ENCODE measurements at regions not wholly inside any gene's neighbourhood (a gene's known extent, or its start where the extent isn't known, plus 50 kb on each side); places are given as distances from the start of the nearest gene placed in this dataset.

GRCh38 chr1:78226784-78227183, 181.0 kb downstream of the GIPC2 start:
- ChIA-PET POLR2A (no interaction called here), CTCF (ENCODE audit: low intra/inter-chr PET ratio) (no interaction called here)
- Histone ChIP-seq H3K27ac (ENCODE audit: extremely low read depth, low read depth, low read length) (no peak overlapping the region), H3K9ac (ENCODE audit: insufficient read depth in 1 of 2, low read depth in 2 of 2, low read length in 2 of 2) (no peak overlapping the region), H2AFZ (ENCODE audit: low read depth, low read length) (no peak overlapping the region), H3K9me3 (replicated peaks; ENCODE audit: control insufficient read depth, insufficient read depth, low read depth, low read length) (no peaks in the 10 kb centered on the region), H3K4me1 (replicated peaks in 1 of 2; ENCODE audit: control insufficient read depth in 2 of 2, insufficient read depth in 2 of 2, low read length in 2 of 2) (no peaks in the 10 kb centered on the region), H3K9me1 (ENCODE audit: control insufficient read depth, insufficient read depth, low read length) (no peaks in the 10 kb centered on the region), H3K4me2 (ENCODE audit: insufficient read depth, low read length) (no peak overlapping the region), H3K79me2 (ENCODE audit: control insufficient read depth, insufficient read depth, low read length) (no peaks in the 10 kb centered on the region), H3K27me3 (ENCODE audit: control insufficient read depth in 2 of 2, insufficient read depth in 2 of 2, low read length in 2 of 2) (no peaks in the 10 kb centered on the region), H3K36me3 (ENCODE audit: control insufficient read depth, insufficient read depth, low read length) (no peaks in the 10 kb centered on the region), H4K20me1 (replicated peaks; ENCODE audit: control insufficient read depth, insufficient read depth, low read length) (no peaks in the 10 kb centered on the region), H3K4me3 (no peak overlapping the region)
- 2% methylated on average over 3 of the region's 3 CpGs for WGBS (ENCODE audit: insufficient coverage, low coverage, missing lambda C conversion rate)
- intact Hi-C loops (cut with micrococcal nuclease), result no loop called here
- no peak for TF ChIP-seq ZNF668 (CRISPR knock-in tag; IDR thresholded peaks at IDR 0.05)
- no TSS peak for BruUV-seq (replicated peaks)
- in situ Hi-C loops (cut with MboI), result no loop called here
- DNase-seq (ENCODE audit: extremely low read depth in 1 of 4, low spot score in 3 of 4), result no peak
- ATAC-seq, result no peak
- no peak for FAIRE-seq

- Histone ChIP-seq H3K4me1 (replicated peaks in 1 of 2; ENCODE audit: control insufficient read depth in 2 of 2, insufficient read depth in 2 of 2, low read length in 2 of 2) (no peaks in the 10 kb centered on the region), H3K79me2 (ENCODE audit: control insufficient read depth, insufficient read depth, low read length) (no peaks in the 10 kb centered on the region), H4K20me1 (replicated peaks; ENCODE audit: control insufficient read depth, insufficient read depth, low read length) (no peaks in the 10 kb centered on the region), H3K27ac (ENCODE audit: extremely low read depth, low read depth, low read length) (no peak overlapping the region), H3K4me3 (no peak overlapping the region), H3K9me1 (ENCODE audit: control insufficient read depth, insufficient read depth, low read length) (no peaks in the 10 kb centered on the region), H3K4me2 (ENCODE audit: insufficient read depth, low read length) (no peak overlapping the region), H3K9me3 (replicated peaks; ENCODE audit: control insufficient read depth, insufficient read depth, low read depth, low read length) (no peaks in the 10 kb centered on the region), H3K27me3 (ENCODE audit: control insufficient read depth in 2 of 2, insufficient read depth in 2 of 2, low read length in 2 of 2) (no peaks in the 10 kb centered on the region), H2AFZ (ENCODE audit: low read depth, low read length) (no peak overlapping the region), H3K36me3 (ENCODE audit: control insufficient read depth, insufficient read depth, low read length) (no peaks in the 10 kb centered on the region), H3K9ac (ENCODE audit: insufficient read depth in 1 of 2, low read depth in 2 of 2, low read length in 2 of 2) (no peak overlapping the region)
- DNase-seq (ENCODE audit: extremely low read depth in 1 of 4, low spot score in 3 of 4) (no peak), FAIRE-seq (no peak), ATAC-seq (no peak)
- CTCF ChIA-PET (ENCODE audit: low intra/inter-chr PET ratio), result no interaction called here
- WGBS (ENCODE audit: insufficient coverage, low coverage, missing lambda C conversion rate), result 1% methylated on average over 6 of the region's 6 CpGs
- BruUV-seq (replicated peaks), result no TSS peak
- intact Hi-C loops (cut with micrococcal nuclease) (no loop called here), in situ Hi-C loops (cut with MboI) (no loop called here)
- POLR2A ChIA-PET, result no interaction called here
- TF ChIP-seq ZNF165 (CRISPR knock-in tag; IDR thresholded peaks at IDR 0.05; ENCODE audit: borderline replicate concordance) (no peak), MYC (IDR thresholded peaks at IDR 0.05; ENCODE audit: low read depth, low read length) (no peak), MYC (CRISPR knock-in tag; IDR thresholded peaks at IDR 0.05; ENCODE audit: borderline replicate concordance, low read depth) (no peak), ZNF311 (CRISPR knock-in tag; IDR thresholded peaks at IDR 0.05) (no peak), HBP1 (CRISPR knock-in tag; IDR thresholded peaks at IDR 0.05) (no peak), TEAD2 (tag; IDR thresholded peaks at IDR 0.05) (no peak), ZNF655 (CRISPR knock-in tag; IDR thresholded peaks at IDR 0.05) (no peak), KLF13 (tag; IDR thresholded peaks at IDR 0.05; ENCODE audit: borderline replicate concordance, low read depth) (no peak), CTCFL (IDR thresholded peaks at IDR 0.05; ENCODE audit: borderline replicate concordance, insufficient read depth, low read depth, low read length, poor library complexity, severe bottlenecking) (no peak)
These were observed 182.2 kb downstream of the GIPC2 start for GRCh38 chr1:78227705-78228635.

All from K562 (cell line).